A673 (cell line): ENCODE measurements at regions not wholly inside any gene's neighbourhood (a gene's known extent, or its start where the extent isn't known, plus 50 kb on each side); places are given as distances from the start of the nearest gene placed in this dataset.

Source experiments
- BruUV-seq: library from RNA; stranded (reverse); fragments of 400-500 nt; replicated peaks from 2 replicates; lab custom pipeline; 2021; lab: Mats Ljungman, UMichigan
- CTCF ChIA-PET: fragments of 300-600 bp; sonication (Branson Sonifier 250); formaldehyde crosslinking; loops from one replicate; lab custom pipeline; 2022; ENCODE audit warnings: antibody characterized with exemption; lab: Charles Lee
- POLR2A ChIA-PET: fragments of 300-600 bp; sonication (Branson Sonifier 250); formaldehyde crosslinking; loops from one replicate; lab custom pipeline; 2022; ENCODE audit warnings: antibody characterized with exemption; ENCODE audit not compliant: low non-redundant PET; lab: Charles Lee
- DNase-seq: peaks from one replicate; pipeline ENCODE4 v3.0.0-alpha.2; 2015; ENCODE audit warnings: low spot score
- H3K27ac ChIP-seq: fragments of 200-600 bp; sonication (generic); 2 replicates; pipeline ENCODE4 v1.5.1; 2016; ENCODE audit warnings: mixed run types, low read depth, mild to moderate bottlenecking, mixed read lengths, antibody characterized with exemption, low read length; ENCODE audit not compliant: poor library complexity, severe bottlenecking
- H3K27me3 ChIP-seq: fragments of 200-600 bp; sonication (generic); replicated peaks from 2 replicates; pipeline ENCODE4 v1.6.1; 2017; ENCODE audit warnings: mixed run types, low read depth, mild to moderate bottlenecking, mixed read lengths, antibody characterized with exemption, low read length; ENCODE audit not compliant: insufficient read depth, poor library complexity
- H3K36me3 ChIP-seq: fragments of 200-600 bp; sonication (generic); 2 replicates; pipeline ENCODE4 v1.6.1; 2016; ENCODE audit warnings: mixed run types, mild to moderate bottlenecking, mixed read lengths, antibody characterized with exemption, low read length; ENCODE audit not compliant: insufficient read depth, poor library complexity, severe bottlenecking
- H3K4me1 ChIP-seq: fragments of 200-600 bp; sonication (generic); 2 replicates; pipeline ENCODE4 v1.6.1; 2017; ENCODE audit warnings: mixed run types, mild to moderate bottlenecking, mixed read lengths, antibody characterized with exemption, low read length; ENCODE audit not compliant: insufficient read depth, poor library complexity, severe bottlenecking
- H3K4me3 ChIP-seq: fragments of 200-600 bp; sonication (generic); 2 replicates; pipeline ENCODE4 v1.5.1; 2016; ENCODE audit warnings: low read depth, mixed run types, mild to moderate bottlenecking, mixed read lengths, low read length; ENCODE audit not compliant: poor library complexity, severe bottlenecking
- H3K9me3 ChIP-seq: fragments of 200-600 bp; sonication (generic); 2 replicates; pipeline ENCODE4 v1.6.1; 2016; ENCODE audit warnings: mixed run types, low read depth, mild to moderate bottlenecking, mixed read lengths, antibody characterized with exemption, low read length; ENCODE audit not compliant: poor library complexity, severe bottlenecking
- CTCF ChIP-seq: fragments of 300-800, 200-600 bp; sonication (generic); conservative IDR thresholded peaks from 2 replicates; pipeline ENCODE4 v1.5.1; 2017; ENCODE audit warnings: low read depth, mild to moderate bottlenecking, antibody characterized with exemption, low read length, moderate library complexity, mixed read lengths
- EZH2 ChIP-seq: fragments of 200-600 bp; sonication (generic); IDR thresholded peaks from 2 replicates; pipeline ENCODE4 v1.6.1; 2017; ENCODE audit warnings: borderline replicate concordance, low read depth, mild to moderate bottlenecking, mixed read lengths, antibody characterized with exemption, low read length; ENCODE audit not compliant: poor library complexity, severe bottlenecking
- intact Hi-C: fragments of 100-400 bp; cut with micrococcal nuclease; formaldehyde crosslinking; loops from one replicate; pipeline ENCODE4 v1.10.0; 2022; ENCODE audit not compliant: unreplicated experiment

- Histone ChIP-seq H3K27ac (no peak overlapping the region), H3K4me3 (no peak overlapping the region), H3K9me3 (no peaks in the 10 kb centered on the region), H3K36me3 (no peaks in the 10 kb centered on the region), H3K27me3 (no peaks in the 10 kb centered on the region), H3K4me1 (no peaks in the 10 kb centered on the region)
- POLR2A ChIA-PET, result no interaction called here
- TF ChIP-seq EZH2 (no peak), CTCF (no peak)
- no peak for DNase-seq
- CTCF ChIA-PET, result no interaction called here
- intact Hi-C loops, result no loop called here
- no TSS peak for BruUV-seq
These were observed 214.5 kb upstream of the ROPN1 start for GRCh38 chr3:124206225-124207055.

GRCh38 chr3:124207077-124207476 is 215.2 kb upstream of the ROPN1 start:
- no peaks in the 10 kb centered on the region for H3K27me3 ChIP-seq
- CTCF ChIA-PET, result no interaction called here
- POLR2A ChIA-PET, result no interaction called here

DNA sequence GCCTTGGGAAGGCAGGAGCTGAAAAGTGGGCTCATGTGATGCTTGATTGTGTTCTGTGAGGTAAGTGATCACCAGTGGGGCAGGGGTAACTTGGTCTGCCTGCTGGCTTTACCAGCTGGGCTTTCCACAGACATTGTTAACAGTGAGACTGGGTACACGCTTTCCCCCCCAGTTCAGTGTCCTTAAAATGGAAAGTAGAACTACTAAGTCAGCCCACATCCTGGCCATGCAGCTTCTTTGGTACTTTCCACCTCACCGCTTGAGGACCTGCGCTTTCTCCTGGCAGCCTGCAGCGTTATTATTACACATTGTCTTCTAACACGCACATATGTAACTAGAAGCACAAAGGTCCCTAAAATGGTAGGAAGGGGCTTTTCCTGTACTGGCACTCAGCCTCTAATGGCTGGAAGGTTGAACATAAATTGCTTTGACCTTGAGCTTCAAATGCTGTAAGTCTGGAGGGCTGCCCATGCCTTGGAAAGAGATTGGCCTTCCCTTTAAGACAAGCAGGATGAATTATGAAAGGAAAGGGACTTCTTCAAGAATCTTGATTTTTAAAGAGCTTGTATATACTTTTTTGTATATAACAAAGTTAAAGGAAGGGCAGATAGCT is 216.1 kb upstream of the ROPN1 start:
- no peak for TF ChIP-seq CTCF
- TF ChIP-seq EZH2, result no peak
- no peaks in the 10 kb centered on the region for H3K4me1 ChIP-seq
- POLR2A ChIA-PET, result no interaction called here
- intact Hi-C loops, result no loop called here
- no peaks in the 10 kb centered on the region for H3K9me3 ChIP-seq
- H3K4me3 ChIP-seq, result no peak overlapping the region
- H3K36me3 ChIP-seq, result no peaks in the 10 kb centered on the region
- CTCF ChIA-PET, result no interaction called here
- no peak for DNase-seq
- no TSS peak for BruUV-seq
- no peak overlapping the region for H3K27ac ChIP-seq
- peaks cover 3% of the 10 kb centered on the region for H3K27me3 ChIP-seq

More at GRCh38 chr3:124207077-124207476, 215.2 kb upstream of the ROPN1 start:
- no TSS peak for BruUV-seq
- H3K27ac ChIP-seq, result no peak overlapping the region
- no peak for TF ChIP-seq CTCF
- no peak for TF ChIP-seq EZH2
- no peaks in the 10 kb centered on the region for H3K4me1 ChIP-seq
- H3K4me3 ChIP-seq, result no peak overlapping the region
- no peak for DNase-seq
- no peaks in the 10 kb centered on the region for H3K36me3 ChIP-seq
- intact Hi-C loops, result no loop called here
- H3K9me3 ChIP-seq, result no peaks in the 10 kb centered on the region
